ENCODE measurements at regions not wholly inside any gene's neighbourhood (a gene's known extent, or its start where the extent isn't known, plus 50 kb on each side); places are given as distances from the start of the nearest gene placed in this dataset.

DNA sequence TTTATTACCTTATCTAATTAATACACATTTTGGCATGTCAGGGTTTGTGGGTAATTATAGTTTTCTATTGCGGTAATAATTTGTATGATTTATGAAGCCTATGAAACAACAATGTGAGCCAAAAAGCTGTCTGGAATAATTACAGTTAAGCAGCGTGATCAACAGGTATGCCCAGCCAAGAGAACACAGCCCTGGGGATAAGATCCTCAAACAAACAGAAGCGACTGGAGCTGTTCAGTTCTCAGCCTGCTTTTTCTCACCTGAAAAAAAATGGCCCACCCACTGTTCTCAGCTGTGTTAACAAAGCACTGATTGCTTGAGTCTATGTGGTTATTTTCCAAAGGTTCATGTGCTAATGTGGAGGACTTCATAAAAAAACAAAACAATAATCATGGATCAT, 855.8 kb downstream of the GATA3 start:
- TF ChIP-seq, protein P1, sequence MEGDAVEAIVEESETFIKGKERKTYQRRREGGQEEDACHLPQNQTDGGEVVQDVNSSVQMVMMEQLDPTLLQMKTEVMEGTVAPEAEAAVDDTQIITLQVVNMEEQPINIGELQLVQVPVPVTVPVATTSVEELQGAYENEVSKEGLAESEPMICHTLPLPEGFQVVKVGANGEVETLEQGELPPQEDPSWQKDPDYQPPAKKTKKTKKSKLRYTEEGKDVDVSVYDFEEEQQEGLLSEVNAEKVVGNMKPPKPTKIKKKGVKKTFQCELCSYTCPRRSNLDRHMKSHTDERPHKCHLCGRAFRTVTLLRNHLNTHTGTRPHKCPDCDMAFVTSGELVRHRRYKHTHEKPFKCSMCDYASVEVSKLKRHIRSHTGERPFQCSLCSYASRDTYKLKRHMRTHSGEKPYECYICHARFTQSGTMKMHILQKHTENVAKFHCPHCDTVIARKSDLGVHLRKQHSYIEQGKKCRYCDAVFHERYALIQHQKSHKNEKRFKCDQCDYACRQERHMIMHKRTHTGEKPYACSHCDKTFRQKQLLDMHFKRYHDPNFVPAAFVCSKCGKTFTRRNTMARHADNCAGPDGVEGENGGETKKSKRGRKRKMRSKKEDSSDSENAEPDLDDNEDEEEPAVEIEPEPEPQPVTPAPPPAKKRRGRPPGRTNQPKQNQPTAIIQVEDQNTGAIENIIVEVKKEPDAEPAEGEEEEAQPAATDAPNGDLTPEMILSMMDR (IDR thresholded peaks at IDR 0.05; ENCODE audit: low read depth, low read length, missing input control), result no peak
- TF ChIP-seq TAF1 (conservative IDR thresholded peaks at IDR 0.05) (no peak), RAD21 (IDR thresholded peaks at IDR 0.05) (no peak), HNF4A (conservative IDR thresholded peaks at IDR 0.05) (no peak), FOXA1 (IDR thresholded peaks at IDR 0.05) (no peak), GABPA (IDR thresholded peaks at IDR 0.05 in 1 of 2, conservative IDR thresholded peaks at IDR 0.05 in 1 of 2) (no peak), SP1 (IDR thresholded peaks at IDR 0.05) (no peak)
- TF ChIP-seq, protein P2, sequence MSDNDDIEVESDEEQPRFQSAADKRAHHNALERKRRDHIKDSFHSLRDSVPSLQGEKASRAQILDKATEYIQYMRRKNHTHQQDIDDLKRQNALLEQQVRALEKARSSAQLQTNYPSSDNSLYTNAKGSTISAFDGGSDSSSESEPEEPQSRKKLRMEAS (IDR thresholded peaks at IDR 0.05), result no peak
- TF ChIP-seq, protein P3, sequence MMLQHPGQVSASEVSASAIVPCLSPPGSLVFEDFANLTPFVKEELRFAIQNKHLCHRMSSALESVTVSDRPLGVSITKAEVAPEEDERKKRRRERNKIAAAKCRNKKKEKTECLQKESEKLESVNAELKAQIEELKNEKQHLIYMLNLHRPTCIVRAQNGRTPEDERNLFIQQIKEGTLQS (IDR thresholded peaks at IDR 0.05), result no peak
- TF ChIP-seq, protein P4, sequence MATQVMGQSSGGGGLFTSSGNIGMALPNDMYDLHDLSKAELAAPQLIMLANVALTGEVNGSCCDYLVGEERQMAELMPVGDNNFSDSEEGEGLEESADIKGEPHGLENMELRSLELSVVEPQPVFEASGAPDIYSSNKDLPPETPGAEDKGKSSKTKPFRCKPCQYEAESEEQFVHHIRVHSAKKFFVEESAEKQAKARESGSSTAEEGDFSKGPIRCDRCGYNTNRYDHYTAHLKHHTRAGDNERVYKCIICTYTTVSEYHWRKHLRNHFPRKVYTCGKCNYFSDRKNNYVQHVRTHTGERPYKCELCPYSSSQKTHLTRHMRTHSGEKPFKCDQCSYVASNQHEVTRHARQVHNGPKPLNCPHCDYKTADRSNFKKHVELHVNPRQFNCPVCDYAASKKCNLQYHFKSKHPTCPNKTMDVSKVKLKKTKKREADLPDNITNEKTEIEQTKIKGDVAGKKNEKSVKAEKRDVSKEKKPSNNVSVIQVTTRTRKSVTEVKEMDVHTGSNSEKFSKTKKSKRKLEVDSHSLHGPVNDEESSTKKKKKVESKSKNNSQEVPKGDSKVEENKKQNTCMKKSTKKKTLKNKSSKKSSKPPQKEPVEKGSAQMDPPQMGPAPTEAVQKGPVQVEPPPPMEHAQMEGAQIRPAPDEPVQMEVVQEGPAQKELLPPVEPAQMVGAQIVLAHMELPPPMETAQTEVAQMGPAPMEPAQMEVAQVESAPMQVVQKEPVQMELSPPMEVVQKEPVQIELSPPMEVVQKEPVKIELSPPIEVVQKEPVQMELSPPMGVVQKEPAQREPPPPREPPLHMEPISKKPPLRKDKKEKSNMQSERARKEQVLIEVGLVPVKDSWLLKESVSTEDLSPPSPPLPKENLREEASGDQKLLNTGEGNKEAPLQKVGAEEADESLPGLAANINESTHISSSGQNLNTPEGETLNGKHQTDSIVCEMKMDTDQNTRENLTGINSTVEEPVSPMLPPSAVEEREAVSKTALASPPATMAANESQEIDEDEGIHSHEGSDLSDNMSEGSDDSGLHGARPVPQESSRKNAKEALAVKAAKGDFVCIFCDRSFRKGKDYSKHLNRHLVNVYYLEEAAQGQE (IDR thresholded peaks at IDR 0.05), result no peak
- TF ChIP-seq, protein P5, sequence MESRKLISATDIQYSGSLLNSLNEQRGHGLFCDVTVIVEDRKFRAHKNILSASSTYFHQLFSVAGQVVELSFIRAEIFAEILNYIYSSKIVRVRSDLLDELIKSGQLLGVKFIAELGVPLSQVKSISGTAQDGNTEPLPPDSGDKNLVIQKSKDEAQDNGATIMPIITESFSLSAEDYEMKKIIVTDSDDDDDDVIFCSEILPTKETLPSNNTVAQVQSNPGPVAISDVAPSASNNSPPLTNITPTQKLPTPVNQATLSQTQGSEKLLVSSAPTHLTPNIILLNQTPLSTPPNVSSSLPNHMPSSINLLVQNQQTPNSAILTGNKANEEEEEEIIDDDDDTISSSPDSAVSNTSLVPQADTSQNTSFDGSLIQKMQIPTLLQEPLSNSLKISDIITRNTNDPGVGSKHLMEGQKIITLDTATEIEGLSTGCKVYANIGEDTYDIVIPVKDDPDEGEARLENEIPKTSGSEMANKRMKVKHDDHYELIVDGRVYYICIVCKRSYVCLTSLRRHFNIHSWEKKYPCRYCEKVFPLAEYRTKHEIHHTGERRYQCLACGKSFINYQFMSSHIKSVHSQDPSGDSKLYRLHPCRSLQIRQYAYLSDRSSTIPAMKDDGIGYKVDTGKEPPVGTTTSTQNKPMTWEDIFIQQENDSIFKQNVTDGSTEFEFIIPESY (IDR thresholded peaks at IDR 0.05), result no peak
